ENCODE measurements at regions not wholly inside any gene's neighbourhood (a gene's known extent, or its start where the extent isn't known, plus 50 kb on each side); places are given as distances from the start of the nearest gene placed in this dataset.

DNA sequence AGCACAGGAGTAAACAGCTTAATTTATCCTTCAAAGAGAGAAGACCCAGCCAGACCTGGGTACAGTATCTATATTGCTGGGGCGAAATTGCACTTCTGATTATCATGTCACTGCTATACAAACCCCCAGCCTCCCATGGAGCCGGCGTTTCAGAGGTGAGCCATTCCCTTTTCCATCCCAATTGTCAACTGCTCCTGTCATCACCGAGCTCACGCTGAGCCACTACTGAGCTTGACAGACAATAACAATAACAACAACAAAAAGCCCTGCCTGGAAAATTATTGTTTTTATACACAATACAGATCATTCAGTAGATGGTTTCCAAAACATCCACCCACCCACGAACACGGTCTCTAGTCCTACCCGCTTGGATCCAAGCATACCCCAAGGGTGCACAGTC, 129.0 kb upstream of the JARID2 start:
- no peaks in the 10 kb centered on the region for H3K27me3 ChIP-seq
- intact Hi-C loops (cut with DNase I) = no loop called here
- no peak overlapping the region for H3K27ac ChIP-seq
- TF ChIP-seq, protein P1, sequence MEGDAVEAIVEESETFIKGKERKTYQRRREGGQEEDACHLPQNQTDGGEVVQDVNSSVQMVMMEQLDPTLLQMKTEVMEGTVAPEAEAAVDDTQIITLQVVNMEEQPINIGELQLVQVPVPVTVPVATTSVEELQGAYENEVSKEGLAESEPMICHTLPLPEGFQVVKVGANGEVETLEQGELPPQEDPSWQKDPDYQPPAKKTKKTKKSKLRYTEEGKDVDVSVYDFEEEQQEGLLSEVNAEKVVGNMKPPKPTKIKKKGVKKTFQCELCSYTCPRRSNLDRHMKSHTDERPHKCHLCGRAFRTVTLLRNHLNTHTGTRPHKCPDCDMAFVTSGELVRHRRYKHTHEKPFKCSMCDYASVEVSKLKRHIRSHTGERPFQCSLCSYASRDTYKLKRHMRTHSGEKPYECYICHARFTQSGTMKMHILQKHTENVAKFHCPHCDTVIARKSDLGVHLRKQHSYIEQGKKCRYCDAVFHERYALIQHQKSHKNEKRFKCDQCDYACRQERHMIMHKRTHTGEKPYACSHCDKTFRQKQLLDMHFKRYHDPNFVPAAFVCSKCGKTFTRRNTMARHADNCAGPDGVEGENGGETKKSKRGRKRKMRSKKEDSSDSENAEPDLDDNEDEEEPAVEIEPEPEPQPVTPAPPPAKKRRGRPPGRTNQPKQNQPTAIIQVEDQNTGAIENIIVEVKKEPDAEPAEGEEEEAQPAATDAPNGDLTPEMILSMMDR (IDR thresholded peaks at IDR 0.05) = no peak
- TF ChIP-seq POLR2AphosphoS5 (IDR thresholded peaks at IDR 0.05; ENCODE audit: insufficient read depth in 1 of 2, low read depth in 1 of 2) (no peak), POLR2A (IDR thresholded peaks at IDR 0.05) (no peak)
- H3K4me1 ChIP-seq = no peaks in the 10 kb centered on the region
- no peaks in the 10 kb centered on the region for H3K9me3 ChIP-seq
- no peak for DNase-seq (ENCODE audit: extremely low spot score in 2 of 2)
- no peak overlapping the region for H3K4me3 ChIP-seq
- H3K36me3 ChIP-seq = no peaks in the 10 kb centered on the region

GRCh38 chr6:15121443-15121842, 124.4 kb upstream of the JARID2 start:
- Histone ChIP-seq H3K4me3 (no peak overlapping the region), H3K27ac (no peak overlapping the region), H3K4me1 (no peaks in the 10 kb centered on the region), H3K36me3 (no peaks in the 10 kb centered on the region), H3K9me3 (no peaks in the 10 kb centered on the region), H3K27me3 (no peaks in the 10 kb centered on the region)
- TF ChIP-seq POLR2AphosphoS5 (IDR thresholded peaks at IDR 0.05; ENCODE audit: insufficient read depth in 1 of 2, low read depth in 1 of 2) (no peak), POLR2A (IDR thresholded peaks at IDR 0.05) (no peak)
- TF ChIP-seq, protein P1 (IDR thresholded peaks at IDR 0.05) = no peak
- intact Hi-C loops (cut with DNase I) = no loop called here
- DNase-seq (ENCODE audit: extremely low spot score in 2 of 2) = no peak

- no peak overlapping the region for H3K4me3 ChIP-seq
Measured at GRCh38 chr6:15121977-15122550, 123.8 kb upstream of the JARID2 start.

DNA sequence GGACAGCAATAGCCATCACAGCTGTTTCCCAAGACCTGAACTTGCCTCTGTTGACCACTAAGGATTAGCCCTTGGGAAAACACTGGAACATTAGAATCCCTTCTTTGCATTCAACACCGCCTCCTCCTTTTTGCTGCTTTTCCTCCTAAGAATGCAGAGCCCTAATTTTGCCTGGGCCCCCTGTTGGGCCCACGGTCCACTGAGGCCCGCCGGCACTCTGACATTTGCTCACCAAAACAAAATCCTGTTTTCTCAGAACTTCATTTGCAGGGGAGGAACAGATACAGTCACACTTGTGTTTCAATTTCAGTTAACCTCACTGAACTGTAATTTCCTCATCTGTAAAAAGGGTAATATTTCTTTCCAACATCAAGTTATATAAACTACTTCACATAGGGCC, 116.0 kb upstream of the JARID2 start:
- H3K27ac ChIP-seq = no peak overlapping the region
- no peak for DNase-seq (ENCODE audit: extremely low spot score in 2 of 2)
- TF ChIP-seq, protein P1 (IDR thresholded peaks at IDR 0.05) = no peak
- no peak for TF ChIP-seq POLR2A (IDR thresholded peaks at IDR 0.05)
- TF ChIP-seq POLR2AphosphoS5 (IDR thresholded peaks at IDR 0.05; ENCODE audit: insufficient read depth in 1 of 2, low read depth in 1 of 2) = no peak
- H3K27me3 ChIP-seq = no peaks in the 10 kb centered on the region
- no peaks in the 10 kb centered on the region for H3K4me1 ChIP-seq
- H3K36me3 ChIP-seq = no peaks in the 10 kb centered on the region
- H3K4me3 ChIP-seq = no peak overlapping the region
- no peaks in the 10 kb centered on the region for H3K9me3 ChIP-seq
- intact Hi-C loops (cut with DNase I) = no loop called here

More at GRCh38 chr6:15121977-15122550, 123.8 kb upstream of the JARID2 start:
- Histone ChIP-seq H3K27ac (no peak overlapping the region), H3K4me1 (no peaks in the 10 kb centered on the region), H3K36me3 (no peaks in the 10 kb centered on the region), H3K27me3 (no peaks in the 10 kb centered on the region), H3K9me3 (no peaks in the 10 kb centered on the region)
- no peak for DNase-seq (ENCODE audit: extremely low spot score in 2 of 2)
- intact Hi-C loops (cut with DNase I) = no loop called here
- TF ChIP-seq, protein P1 (IDR thresholded peaks at IDR 0.05) = no peak
- TF ChIP-seq POLR2A (IDR thresholded peaks at IDR 0.05) (no peak), POLR2AphosphoS5 (IDR thresholded peaks at IDR 0.05; ENCODE audit: insufficient read depth in 1 of 2, low read depth in 1 of 2) (no peak)

DNA sequence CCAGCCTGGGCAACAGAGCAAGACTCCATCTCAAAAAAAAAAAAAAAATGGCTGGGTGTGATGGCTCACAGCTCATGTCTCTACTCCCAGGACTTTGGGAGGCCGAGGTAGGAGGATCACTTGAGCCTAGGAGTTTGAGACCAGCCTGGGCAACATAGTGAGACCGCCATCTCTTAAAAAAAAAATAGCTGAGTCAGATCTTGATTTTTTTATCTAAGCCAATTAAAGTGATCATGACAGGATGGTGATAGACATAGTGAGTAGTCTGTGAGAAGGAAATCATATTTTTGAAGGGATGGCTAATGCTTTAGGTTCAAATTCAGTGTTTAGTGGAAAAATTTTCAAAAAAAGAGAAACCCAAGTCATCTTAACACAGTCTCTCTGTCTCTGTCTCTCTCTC, 114.6 kb upstream of the JARID2 start:
- intact Hi-C loops (cut with DNase I) = no loop called here

More for the DNA sequence above, 114.6 kb upstream of the JARID2 start:
- Histone ChIP-seq H3K4me1 (no peaks in the 10 kb centered on the region), H3K36me3 (no peaks in the 10 kb centered on the region), H3K4me3 (no peak overlapping the region), H3K27me3 (no peaks in the 10 kb centered on the region), H3K9me3 (no peaks in the 10 kb centered on the region), H3K27ac (no peak overlapping the region)
- no peak for DNase-seq (ENCODE audit: extremely low spot score in 2 of 2)
- TF ChIP-seq POLR2A (IDR thresholded peaks at IDR 0.05) = no peak
- TF ChIP-seq POLR2AphosphoS5 (IDR thresholded peaks at IDR 0.05; ENCODE audit: insufficient read depth in 1 of 2, low read depth in 1 of 2) = no peak
- TF ChIP-seq, protein P1 (IDR thresholded peaks at IDR 0.05) = no peak
